WTC11 (cell line): ENCODE measurements at regions not wholly inside any gene's neighbourhood (a gene's known extent, or its start where the extent isn't known, plus 50 kb on each side); places are given as distances from the start of the nearest gene placed in this dataset.

Experiments used
- CBFB ChIP-seq: sonication (generic); formaldehyde crosslinking; IDR thresholded peaks from 2 replicates; pipeline ENCODE4 v1.8.1; 2022; ENCODE audit warnings: mild to moderate bottlenecking, low read depth, missing genetic modification reagents
- NR2C2 ChIP-seq: sonication (generic); formaldehyde crosslinking; IDR thresholded peaks from 2 replicates; pipeline ENCODE4 v1.8.0; 2022; ENCODE audit warnings: mild to moderate bottlenecking, missing genetic modification reagents
- TEAD1 ChIP-seq: sonication (generic); formaldehyde crosslinking; IDR thresholded peaks from 2 replicates; pipeline ENCODE4 v1.8.0; 2022; ENCODE audit warnings: mild to moderate bottlenecking, missing genetic modification reagents
- ZNF317 ChIP-seq: sonication (generic); formaldehyde crosslinking; IDR thresholded peaks from 2 replicates; pipeline ENCODE4 v1.8.1; 2023; ENCODE audit warnings: low read depth, mild to moderate bottlenecking, moderate library complexity, missing genetic modification reagents, borderline replicate concordance
- TF ChIP-seq, protein P1 (sequence below): sonication (generic); formaldehyde crosslinking; conservative IDR thresholded peaks from 2 replicates; pipeline ENCODE4 v1.8.1; 2023; ENCODE audit warnings: mild to moderate bottlenecking, low read depth, missing genetic modification reagents, moderate library complexity
- TF ChIP-seq, protein P2 (sequence below): sonication (generic); formaldehyde crosslinking; IDR thresholded peaks from 2 replicates; pipeline ENCODE4 v1.8.0; 2022; ENCODE audit warnings: mild to moderate bottlenecking, missing genetic modification reagents

DNA sequence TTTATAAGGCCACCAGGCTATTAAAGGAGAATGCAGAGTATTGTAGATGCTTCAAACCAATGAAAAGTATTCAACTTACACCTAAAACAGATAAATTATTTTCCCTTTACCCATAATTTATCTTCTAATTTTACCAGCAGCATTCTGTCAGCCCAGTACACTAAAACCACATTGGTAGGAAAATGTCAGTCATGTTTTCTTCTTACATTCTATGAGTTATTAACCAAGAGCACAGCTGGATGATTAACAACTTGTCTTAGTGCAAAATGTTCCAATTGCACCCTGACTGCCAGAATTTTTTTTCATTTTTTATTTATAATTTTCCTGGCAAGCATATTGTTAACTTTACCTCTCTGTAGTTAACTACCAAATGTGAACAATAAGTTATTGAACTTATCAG, 79.0 kb upstream of the WDR75 start:
- TF ChIP-seq, protein P1, sequence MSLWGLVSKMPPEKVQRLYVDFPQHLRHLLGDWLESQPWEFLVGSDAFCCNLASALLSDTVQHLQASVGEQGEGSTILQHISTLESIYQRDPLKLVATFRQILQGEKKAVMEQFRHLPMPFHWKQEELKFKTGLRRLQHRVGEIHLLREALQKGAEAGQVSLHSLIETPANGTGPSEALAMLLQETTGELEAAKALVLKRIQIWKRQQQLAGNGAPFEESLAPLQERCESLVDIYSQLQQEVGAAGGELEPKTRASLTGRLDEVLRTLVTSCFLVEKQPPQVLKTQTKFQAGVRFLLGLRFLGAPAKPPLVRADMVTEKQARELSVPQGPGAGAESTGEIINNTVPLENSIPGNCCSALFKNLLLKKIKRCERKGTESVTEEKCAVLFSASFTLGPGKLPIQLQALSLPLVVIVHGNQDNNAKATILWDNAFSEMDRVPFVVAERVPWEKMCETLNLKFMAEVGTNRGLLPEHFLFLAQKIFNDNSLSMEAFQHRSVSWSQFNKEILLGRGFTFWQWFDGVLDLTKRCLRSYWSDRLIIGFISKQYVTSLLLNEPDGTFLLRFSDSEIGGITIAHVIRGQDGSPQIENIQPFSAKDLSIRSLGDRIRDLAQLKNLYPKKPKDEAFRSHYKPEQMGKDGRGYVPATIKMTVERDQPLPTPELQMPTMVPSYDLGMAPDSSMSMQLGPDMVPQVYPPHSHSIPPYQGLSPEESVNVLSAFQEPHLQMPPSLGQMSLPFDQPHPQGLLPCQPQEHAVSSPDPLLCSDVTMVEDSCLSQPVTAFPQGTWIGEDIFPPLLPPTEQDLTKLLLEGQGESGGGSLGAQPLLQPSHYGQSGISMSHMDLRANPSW (CRISPR knock-in tag), result no peak
- TF ChIP-seq CBFB (CRISPR knock-in tag) (no peak), ZNF317 (CRISPR knock-in tag) (no peak), NR2C2 (no peak), TEAD1 (CRISPR knock-in tag) (no peak)
- TF ChIP-seq, protein P2, sequence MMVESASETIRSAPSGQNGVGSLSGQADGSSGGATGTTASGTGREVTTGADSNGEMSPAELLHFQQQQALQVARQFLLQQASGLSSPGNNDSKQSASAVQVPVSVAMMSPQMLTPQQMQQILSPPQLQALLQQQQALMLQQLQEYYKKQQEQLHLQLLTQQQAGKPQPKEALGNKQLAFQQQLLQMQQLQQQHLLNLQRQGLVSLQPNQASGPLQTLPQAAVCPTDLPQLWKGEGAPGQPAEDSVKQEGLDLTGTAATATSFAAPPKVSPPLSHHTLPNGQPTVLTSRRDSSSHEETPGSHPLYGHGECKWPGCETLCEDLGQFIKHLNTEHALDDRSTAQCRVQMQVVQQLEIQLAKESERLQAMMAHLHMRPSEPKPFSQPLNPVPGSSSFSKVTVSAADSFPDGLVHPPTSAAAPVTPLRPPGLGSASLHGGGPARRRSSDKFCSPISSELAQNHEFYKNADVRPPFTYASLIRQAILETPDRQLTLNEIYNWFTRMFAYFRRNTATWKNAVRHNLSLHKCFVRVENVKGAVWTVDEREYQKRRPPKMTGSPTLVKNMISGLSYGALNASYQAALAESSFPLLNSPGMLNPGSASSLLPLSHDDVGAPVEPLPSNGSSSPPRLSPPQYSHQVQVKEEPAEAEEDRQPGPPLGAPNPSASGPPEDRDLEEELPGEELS (CRISPR knock-in tag), result no peak
